HG02973 (cell line): ENCODE measurements at regions not wholly inside any gene's neighbourhood (a gene's known extent, or its start where the extent isn't known, plus 50 kb on each side); places are given as distances from the start of the nearest gene placed in this dataset.
"Not testable (repeated sequence)": the region's sequence is repeated elsewhere in the genome, so short reads cannot be mapped to it uniquely, and the experiment has no call there.

Experiments used
- ATAC-seq: cut with Tn5 transposase; IDR thresholded peaks from one replicate; pipeline ENCODE4 v1.9.1; 2021; ENCODE audit warnings: moderate library complexity; ENCODE audit not compliant: unreplicated experiment

- ATAC-seq, result no peak
Measured at GRCh38 chr7:68205826-68206225, 1209.2 kb downstream of the TYW1 start.

- no peak for ATAC-seq
Measured at GRCh38 chr7:68206946-68207485, 1210.4 kb downstream of the TYW1 start.

GRCh38 chr7:68207676-68208075 lies 1211.0 kb downstream of the TYW1 start:
- no peak for ATAC-seq

DNA sequence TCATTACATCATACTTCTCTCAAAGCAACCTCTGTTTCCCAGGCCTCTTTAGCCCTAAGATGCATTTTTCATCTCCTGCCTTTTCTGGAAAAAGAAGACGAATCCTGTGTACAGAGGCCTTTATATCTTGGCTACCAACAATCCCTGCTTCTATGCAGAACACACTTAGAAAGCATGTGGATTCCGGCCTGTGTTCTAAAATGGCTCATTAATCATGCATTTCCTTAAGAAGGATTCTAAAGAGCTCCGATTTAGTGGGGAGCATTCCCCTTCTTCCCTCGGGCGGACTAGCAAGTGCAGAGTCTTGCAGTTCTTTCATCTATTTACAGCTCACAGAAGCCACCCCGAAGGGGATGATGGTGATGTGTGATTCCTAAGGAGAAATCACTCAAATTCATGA lies 1212.9 kb downstream of the TYW1 start:
- ATAC-seq, result no peak

DNA sequence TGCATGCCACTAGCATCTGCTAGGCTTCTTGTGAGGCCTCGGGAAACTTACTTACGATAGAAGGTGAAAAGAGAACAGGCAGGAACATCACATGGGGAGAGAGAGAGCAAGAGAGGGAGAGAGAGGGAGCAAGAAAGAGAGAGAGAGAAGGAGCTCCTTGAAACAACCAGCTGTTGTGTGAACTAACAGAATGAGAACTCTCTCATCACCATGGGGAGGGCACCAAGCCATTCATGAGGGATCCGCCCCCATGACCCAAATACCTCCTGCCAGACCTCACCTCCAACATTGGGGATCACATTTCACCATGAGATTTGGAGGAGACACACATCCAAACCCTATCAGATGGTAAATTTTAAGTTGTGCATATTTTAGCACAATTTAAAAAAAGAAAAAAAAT lies 1217.2 kb downstream of the TYW1 start:
- no peak for ATAC-seq

DNA sequence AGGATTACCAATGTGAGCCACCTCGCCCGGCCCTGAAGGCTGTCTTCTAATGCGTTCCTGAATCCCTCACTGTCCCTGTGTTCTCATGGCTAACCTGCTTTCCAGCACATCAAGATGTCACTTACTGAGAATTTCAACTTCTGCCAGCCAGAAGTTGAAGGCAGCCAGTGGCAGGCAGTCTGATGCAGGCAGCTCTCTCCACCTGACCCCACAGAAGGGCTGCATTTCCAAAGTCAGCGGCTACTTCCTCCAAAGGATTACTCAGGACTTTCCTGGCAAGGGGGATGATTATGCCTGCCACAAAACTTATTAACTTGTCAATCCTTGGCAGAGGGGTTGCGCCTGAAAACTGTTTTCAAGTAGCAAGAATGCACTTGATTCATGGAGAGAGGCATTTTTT lies 1219.4 kb downstream of the TYW1 start:
- no peak for ATAC-seq

DNA sequence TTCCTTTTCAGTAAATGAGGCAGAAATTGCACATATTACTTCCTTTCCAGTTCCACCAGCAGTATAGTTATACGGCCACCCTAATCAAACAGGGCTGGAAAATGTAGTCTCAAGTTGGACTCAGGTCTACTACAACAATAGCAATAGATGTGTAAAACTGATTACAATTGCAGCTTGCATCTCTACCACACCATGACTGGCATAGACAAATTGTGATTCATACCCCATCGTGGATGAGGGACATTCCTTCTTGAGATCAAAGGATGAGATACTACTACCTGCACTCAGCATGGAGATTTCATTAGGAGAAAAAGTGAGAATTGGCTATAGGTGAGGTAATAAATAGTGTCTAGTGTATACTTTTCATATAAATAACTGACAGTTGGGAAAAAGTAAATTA lies 1220.8 kb downstream of the TYW1 start:
- ATAC-seq, result no peak

DNA sequence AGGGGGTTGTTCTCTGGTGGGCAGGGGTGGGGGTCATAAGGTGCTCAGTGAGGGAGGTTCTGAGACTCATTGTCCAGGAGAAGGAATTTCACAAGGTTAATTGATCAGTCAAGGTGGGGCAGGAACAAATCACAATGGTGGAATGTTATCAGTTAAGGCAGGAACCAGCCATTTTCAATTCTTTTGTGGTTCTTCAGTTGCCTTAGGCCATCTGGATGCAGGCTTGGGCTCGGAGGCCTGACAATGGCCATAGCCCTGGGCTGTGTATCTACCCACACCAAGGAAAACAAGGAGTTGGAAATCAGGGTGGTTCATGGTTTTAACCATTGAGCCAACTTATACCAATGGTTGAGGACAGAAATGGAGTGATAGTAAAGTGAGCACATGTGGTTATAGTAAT lies 1221.8 kb downstream of the TYW1 start:
- ATAC-seq, result no peak

DNA sequence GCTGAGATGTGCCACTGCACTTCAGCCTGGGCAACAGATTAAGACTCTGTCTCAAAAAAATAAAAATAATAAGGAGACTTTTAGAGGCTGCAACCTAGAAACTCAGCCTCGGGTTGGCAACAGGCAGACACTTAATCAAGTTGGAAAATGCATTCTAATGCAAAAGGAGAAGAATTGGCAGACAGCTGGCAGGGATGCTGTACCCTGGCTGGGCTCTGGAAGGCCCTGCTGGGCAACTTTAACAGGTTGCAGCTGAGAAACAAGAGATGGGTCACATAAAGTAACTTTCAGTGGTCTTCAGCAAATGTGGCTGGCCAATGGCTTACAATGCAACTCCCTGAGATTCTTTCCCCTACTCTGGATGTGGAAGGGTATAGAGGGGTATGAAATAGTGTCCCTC lies 1225.7 kb downstream of the TYW1 start:
- no peak for ATAC-seq

DNA sequence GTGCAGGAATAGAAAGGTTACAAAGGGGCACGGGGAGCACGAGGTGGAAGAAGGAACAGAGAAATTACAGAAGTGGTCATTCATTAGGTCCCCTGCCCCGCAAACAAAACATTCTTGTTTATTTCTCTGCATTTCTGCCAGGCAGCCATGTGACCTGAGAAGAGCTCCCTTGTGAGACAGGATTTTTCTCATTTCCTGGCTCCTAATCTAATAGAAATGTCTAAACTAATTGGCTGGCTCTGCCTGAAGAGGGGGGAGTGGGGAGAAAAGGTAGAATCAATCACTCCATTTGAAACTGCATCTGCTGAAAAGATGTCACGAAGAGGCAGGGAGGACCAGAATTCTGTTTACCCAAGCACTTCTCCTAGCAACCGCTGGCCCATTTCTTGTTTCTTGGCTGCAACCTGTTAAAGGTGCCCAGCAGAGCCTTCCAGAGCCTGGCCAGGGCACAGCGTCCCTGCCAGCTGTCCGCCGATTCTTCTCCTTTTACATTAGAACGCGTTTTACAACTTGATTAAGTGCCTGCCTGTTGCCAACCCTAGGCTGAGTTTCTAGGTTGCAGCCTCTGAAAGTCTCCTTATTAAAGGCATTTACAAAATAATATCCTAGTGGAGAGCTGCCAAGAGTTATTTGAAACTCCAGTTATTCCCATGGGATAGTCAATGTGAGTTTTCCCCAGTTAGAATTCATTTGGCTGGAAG lies 1227.6 kb downstream of the TYW1 start:
- no peak for ATAC-seq

- ATAC-seq, result not testable (repeated sequence)
Measured at GRCh38 chr7:68231011-68231410, 1234.4 kb downstream of the TYW1 start.

DNA sequence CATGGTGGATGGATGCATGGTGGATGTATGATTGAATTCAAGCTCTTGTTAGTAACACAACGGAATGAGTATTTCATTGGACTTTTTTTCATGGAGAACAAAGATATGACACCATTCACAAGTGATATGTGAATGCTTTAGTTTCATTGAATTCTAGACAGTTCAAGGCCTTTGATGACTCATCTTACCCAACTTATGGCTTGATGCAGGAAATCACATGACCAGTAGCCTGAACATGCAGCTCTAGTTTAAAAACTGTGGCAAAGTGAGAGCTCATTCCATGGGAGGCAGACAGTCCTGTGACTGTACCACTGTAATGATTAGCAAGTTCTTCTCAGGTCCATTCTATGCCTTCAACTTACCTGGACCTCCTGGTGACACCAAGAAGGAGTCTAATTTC lies 1239.3 kb downstream of the TYW1 start:
- ATAC-seq, result no peak

DNA sequence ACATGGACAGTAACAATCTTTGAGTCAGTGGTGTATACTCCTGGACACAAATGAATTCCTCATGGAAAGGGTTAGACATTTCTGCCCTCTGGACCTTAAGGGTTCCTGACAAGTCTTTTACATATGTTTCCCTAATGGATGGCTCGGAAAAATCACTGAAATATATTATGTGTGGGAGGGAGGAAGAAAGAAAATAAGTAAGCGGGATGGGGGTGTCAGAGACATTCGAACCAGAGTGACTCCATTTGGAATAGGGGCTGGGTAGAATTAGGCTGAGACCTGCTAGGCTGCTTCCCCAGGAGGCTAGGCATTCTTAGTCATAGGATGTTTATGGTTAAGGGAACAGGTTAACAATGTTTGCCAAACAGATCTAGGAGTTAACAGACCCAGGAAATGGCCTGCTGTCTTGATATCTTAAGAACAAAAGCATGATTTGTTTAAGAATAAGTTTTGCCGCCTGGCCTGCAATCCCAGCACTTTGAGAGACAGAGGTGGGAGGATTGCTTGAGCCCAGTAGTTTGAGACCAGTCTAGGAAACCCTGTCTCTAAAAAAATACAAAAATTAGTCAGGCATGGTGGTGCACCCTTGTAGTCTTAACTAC lies 1241.7 kb downstream of the TYW1 start:
- ATAC-seq, result no peak

- ATAC-seq, result no peak
Measured at GRCh38 chr7:68243128-68243527, 1246.5 kb downstream of the TYW1 start.

- ATAC-seq, result no peak
Measured at GRCh38 chr7:68244389-68244788, 1247.8 kb downstream of the TYW1 start.

DNA sequence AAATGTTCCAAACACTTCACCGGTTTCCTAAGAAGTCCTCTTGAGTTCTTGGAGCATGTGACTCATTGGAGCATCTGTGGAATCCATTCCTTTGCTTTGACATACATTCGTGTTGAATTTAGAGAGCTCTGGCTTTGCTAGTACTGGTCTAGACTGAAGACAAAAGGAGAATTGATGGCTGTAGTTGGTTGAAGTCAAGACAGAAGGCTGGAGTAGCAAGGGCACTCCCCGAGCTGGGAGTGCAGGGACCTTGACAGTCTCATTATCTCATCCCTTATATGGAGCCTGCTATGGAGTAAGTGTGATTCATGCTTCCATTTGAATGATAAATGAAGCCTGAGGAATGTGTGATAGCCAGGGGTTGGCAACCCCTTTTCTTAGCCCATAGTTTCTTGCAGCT lies 1249.1 kb downstream of the TYW1 start:
- ATAC-seq, result no peak

- ATAC-seq, result no peak
Measured at GRCh38 chr7:68246189-68246633, 1249.6 kb downstream of the TYW1 start.

- no peak for ATAC-seq
Measured at GRCh38 chr7:68247126-68247525, 1250.5 kb downstream of the TYW1 start.

DNA sequence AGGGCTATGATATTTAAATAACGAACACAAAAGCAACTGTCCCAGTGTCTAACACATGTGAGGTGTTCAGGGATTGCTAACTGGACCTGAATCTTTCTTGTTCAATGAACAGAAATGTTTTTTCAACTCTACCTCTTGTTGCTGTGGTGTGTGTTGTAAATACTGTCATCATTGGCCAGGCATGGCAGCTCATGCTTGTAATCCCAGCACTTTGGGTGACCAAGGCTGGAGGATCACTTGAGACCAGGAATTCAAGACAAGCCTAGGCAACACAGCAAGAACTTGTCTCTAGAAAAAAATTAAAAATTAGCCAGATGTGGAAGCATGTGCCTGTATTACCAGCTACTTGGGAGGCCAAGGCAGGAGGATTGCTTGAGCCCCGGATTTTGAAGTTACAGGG lies 1250.9 kb downstream of the TYW1 start:
- no peak for ATAC-seq

DNA sequence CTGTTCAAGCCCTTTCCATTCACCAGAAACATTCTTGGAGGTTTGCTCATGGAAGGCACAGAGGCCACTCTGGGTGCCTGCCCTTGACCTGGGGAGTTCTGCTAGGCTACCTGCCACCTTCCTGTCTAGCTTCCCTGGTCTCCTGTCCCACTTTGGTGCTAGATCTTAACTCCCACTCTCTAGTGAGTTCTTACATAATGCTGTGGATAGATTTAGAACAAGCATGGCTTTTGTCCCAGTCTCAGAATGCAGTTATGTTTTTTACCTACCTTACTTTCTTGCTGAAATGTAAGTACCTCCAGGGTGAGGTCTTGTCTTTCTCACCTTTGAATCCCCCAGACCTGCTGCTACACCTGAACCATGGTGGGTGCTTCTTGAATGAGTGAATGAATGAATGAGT lies 1252.3 kb downstream of the TYW1 start:
- ATAC-seq, result no peak

DNA sequence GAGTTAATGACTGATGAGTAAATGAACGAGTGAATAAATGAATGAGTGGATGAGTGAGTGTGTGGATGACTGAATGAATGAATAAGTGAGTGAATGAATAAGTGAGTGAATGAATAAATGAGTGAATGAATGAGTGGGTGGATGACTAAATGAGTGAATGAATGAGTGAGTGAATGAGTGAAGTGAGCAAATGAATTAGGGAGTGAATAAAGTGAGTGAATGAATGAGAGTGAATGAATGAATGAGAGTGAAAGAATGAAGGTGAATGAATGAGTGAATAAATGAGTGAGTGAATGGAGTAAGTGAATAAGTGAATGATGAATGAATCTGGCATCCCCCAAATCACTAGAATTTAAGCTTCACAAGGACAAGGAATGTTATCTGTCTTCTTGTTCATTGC lies 1253.0 kb downstream of the TYW1 start:
- no peak for ATAC-seq

GRCh38 chr7:68250143-68250542 lies 1253.5 kb downstream of the TYW1 start:
- no peak for ATAC-seq

DNA sequence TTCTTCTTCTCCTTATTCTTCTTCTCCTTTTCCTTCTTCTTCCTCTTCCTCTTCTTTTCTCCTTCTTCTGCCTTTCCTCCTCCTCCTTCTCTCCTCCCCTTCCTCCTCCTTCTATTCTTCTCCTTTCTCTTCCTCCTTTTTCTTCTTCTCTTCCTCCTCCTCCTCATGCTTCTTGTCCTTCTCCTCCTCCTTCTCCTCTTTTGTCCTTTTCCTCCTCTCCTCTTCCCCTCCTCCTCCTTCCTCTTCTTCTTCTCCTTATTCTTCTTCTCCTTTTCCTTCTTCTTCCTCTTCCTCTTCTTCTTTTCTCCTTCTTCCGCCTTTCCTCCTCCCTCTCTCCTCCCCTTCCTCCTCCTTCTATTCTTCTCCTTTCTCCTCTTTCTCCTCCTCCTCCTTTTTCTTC lies 1258.2 kb downstream of the TYW1 start:
- not testable (repeated sequence) for ATAC-seq
